NOMO-1 treated with dmso at 0.1 percent for 144 hours (cell line): ENCODE measurements at regions not wholly inside any gene's neighbourhood (a gene's known extent, or its start where the extent isn't known, plus 50 kb on each side); places are given as distances from the start of the nearest gene placed in this dataset.
A peak's percentile ranks its signal among the peaks of the same experiment; 100 is the strongest.

Experiments
- DNase-seq: peaks from one replicate; lab custom pipeline; 2025; ENCODE audit not compliant: unreplicated experiment; lab: John Stamatoyannopoulos, UW

- DNase-seq = no peak
Measured at GRCh38 chr17:72534776-72535175, 414.0 kb downstream of the SOX9 start.

GRCh38 chr17:72535346-72535745 is 414.5 kb downstream of the SOX9 start:
- no peak for DNase-seq

- no peak for DNase-seq
Measured at GRCh38 chr17:72535779-72536178, 415.0 kb downstream of the SOX9 start.

- DNase-seq = no peak
Measured at GRCh38 chr17:72536788-72537187, 416.0 kb downstream of the SOX9 start.

DNA sequence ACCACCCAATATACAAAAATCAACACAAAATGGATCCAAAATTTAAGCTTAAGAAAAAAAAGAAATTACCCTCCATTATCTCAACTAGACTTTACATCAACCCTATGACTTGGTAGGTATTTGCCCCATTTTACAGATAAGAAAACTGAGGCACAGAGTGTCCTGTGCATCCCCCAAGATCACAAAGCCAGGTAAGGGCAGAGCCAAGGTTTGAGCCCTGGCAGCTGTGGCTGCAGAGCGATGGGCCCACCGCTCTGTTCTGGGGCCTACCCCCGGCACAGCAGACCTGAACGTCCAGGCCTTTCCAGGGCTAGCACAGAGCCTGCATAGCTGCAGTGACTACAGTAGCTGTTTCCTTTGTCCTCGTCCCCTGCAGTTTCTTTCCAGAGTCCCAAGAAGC is 417.6 kb downstream of the SOX9 start:
- no peak for DNase-seq

GRCh38 chr17:72538901-72539352 is 418.1 kb downstream of the SOX9 start:
- DNase-seq = no peak

- peak; percentile 32 for DNase-seq
Measured at GRCh38 chr17:72539981-72540897, 419.4 kb downstream of the SOX9 start.

DNA sequence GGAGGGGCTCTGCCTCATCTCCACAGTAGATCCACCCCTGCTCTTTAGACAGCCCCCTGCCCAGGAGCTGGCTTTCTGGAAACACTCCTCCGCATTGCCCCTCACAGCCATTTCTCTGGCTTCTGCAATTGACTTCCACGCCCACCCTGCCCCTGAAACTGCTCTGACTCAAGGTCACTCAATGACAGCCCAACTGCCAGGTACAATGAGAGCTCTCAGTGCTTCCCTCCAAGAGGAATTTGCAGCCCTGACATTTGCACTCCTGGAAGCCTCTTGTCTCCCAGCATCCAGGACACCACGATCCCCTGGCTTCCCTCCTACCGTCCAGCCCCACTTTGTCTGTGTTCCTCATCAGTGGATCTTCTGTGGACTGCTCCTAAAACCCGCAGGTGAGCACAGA is 421.5 kb downstream of the SOX9 start:
- DNase-seq = no peak

GRCh38 chr17:72545766-72546165 is 424.9 kb downstream of the SOX9 start:
- DNase-seq = no peak

- no peak for DNase-seq
Measured at GRCh38 chr17:72553051-72553755, 432.4 kb downstream of the SOX9 start.

DNA sequence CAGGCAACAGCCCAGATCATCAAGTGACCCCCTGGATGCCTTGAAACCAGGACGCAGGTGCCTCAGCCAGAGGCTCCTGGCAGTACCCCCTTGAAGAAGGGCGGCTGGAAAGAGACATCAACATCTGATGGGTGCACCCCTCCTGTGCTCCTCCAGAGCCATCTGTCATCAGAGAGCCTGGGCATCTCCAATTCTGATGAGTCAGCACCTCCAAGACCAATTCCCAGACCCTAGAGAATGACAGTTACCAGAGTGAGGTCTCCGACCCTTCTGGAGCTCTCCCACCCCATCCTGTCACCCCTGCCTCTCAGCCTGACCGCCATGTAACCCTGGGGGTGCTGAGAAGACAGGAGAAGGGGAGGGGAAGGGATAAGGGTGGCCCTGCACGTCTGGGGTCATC is 433.7 kb downstream of the SOX9 start:
- DNase-seq = no peak

- no peak for DNase-seq
Measured at GRCh38 chr17:72555052-72555451, 434.2 kb downstream of the SOX9 start.

DNA sequence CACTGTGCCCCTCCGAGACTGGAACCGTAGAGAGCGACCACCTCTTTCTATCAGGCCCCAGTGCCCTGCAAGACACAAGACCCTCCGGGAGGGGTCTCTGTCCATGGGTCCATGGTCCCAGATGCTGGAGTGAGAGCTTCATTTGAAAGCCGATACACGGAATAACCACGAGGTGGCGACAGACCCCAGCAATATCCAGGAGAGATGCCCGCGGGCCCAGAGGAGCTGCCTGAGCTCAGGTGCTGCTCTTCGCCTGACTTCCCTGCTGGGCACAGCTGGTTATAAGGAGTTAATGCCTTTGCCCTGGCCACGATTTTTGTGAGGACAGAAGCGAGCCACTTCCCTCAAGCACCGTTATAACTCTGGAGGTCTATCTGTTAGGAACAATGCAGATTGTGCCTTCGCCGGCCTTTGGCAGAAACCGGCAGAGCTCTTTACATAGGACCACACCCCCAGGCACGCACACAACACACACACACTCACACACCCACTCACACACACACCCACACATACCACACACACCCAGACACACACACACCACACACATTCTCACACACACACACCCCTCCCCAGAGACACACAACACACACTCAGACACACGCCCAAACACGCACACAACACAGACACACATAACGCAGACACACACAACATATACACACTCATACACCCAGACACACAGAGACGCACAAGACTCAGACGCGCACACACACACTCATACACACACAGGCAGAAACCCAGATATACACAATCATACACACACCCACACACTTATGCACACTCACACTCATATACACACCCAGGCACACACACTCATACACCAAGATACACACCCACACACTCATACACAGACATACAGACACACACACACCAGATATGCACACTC is 436.4 kb downstream of the SOX9 start:
- peak; percentile 31 for DNase-seq

- DNase-seq = no peak
Measured at GRCh38 chr17:72558971-72559476, 438.2 kb downstream of the SOX9 start.

GRCh38 chr17:72560303-72561247 is 439.8 kb downstream of the SOX9 start:
- peak; percentile 11 for DNase-seq

- no peak for DNase-seq
Measured at GRCh38 chr17:72561266-72561665, 440.4 kb downstream of the SOX9 start.

DNA sequence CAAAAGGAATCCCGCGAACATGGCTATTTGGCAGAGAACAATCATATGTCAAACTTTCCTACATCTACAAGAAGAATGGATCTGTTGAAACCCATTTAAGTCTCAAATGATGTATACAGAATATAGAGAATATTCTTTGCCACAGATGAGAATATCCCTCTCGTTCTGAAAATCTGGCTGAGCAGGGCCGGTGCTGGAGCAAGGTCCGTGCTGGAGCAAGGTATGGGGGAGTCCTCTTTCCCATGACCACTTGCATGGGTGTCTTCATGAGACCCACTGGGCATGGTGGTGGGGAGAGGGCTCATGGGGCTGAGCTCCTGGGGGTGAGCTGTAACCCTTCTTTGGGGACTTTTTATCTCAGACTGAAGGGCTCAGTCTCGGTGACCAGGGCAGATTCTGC is 440.9 kb downstream of the SOX9 start:
- DNase-seq = no peak

GRCh38 chr17:72562615-72563188 is 441.9 kb downstream of the SOX9 start:
- no peak for DNase-seq

DNA sequence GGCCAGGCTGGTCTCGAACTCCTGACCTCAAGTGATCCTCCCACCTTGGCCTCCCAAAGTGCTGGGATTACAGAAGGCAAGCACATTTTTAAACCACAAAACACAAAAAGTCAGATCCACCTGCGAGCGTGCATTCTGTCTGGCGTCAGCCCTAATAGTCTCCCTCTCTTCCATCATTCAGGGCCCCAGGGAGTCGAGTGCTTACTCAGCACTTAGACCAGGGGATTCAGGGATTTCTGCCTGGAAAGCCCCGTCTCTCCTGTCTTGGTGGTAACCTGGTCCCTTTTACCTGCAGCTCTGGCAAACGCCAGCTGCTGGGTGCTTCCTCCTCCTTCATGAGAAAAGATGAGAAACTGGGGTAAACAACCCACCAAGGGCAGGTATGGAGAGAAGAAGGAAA is 443.1 kb downstream of the SOX9 start:
- DNase-seq = no peak

GRCh38 chr17:72565006-72565405 is 444.2 kb downstream of the SOX9 start:
- DNase-seq = no peak
